NCI-H446 (cell line): ENCODE measurements at regions not wholly inside any gene's neighbourhood (a gene's known extent, or its start where the extent isn't known, plus 50 kb on each side); places are given as distances from the start of the nearest gene placed in this dataset.
"Not testable (repeated sequence)": the region's sequence is repeated elsewhere in the genome, so short reads cannot be mapped to it uniquely, and the experiment has no call there.

Source experiments
- DNase-seq, 2 experiments: peaks; one replicate each; lab custom pipeline; 2025; lab: John Stamatoyannopoulos, UW

DNA sequence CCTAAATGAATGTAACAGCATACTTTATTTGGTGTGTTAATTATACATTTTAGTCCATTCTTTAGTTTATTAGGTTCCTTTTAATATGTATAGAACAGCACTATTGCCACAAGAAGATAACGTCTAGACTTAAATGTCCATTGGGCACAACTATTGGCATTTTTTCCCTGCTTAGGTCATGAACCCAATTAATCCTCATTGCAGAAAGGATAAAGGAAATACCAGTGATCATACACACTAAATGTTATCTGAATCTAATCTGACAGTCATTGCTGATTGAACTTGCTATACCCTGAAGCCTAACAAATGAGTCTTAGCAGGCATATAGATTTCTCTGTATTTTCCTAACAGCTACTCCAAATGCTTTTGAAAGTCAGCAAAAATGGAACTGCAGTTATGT lies 2250.0 kb upstream of the AGA start:
- no peak for DNase-seq

DNA sequence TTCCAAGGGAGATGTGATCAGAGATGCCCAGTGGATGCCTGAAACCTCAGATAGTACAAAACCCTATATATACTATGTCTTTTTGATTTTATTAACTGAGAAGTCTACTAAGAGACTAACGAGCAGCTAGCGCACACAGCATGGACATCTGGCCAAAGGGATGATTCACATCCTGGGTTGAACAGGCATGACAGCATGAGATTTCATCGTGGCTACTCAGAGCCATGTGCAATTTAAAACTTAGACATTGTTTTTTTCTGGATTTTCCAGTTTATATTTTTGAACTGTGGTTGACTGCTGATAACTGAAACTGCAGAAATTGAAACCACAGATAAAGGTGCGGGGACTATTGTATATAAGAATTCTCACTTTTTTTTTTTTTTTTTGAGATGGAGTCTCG lies 2252.9 kb upstream of the AGA start:
- DNase-seq: no peak

DNA sequence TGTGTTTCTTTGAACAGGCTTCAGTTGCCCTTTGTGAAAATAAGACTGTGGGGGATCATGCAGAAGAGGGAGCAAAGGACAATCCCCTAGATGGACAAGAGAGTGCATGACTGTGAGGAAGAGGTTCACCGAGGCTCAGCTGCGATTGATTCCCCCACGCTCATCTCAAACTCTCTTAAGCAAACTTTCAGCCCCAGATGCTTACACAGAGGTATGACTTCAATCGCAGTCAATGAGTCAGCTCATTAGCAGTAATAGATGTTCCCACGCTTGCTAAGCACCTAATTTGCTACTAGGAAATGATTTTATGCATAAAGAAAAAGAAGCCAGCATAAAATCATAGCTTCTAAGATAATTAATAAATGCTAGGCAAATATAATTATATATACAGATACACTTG lies 2256.1 kb upstream of the AGA start:
- DNase-seq: no peak

DNA sequence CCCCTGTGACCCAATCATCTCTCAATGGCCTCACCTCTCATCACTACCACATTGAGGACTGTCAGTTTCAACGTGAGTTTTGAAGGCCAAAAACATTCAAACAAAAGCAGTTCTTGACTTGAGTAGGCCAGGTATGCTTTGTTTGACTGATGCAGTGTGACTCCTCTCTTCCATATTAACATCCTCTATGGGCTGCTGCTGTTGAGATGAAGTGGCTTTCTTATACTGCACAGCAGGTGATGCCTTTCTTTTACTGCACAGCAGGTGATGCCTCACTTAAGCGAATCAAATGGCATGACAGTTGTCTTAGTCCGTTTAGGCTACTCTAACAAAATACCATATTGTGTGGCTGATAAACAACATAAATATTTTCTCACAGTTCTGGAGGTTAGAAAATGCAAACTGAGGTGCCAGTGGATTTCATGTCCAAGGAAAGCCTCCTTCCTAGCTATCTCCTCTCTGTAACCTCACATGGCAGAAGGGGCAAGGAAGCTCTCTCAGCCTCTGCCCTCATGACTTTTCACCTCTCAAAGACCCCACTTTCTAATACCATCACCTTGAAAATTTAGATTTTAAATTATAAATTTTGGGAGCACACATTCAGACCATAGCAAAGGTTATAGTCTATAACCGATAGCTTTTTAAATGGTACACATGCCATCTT lies 2267.9 kb upstream of the AGA start:
- DNase-seq: no peak

DNA sequence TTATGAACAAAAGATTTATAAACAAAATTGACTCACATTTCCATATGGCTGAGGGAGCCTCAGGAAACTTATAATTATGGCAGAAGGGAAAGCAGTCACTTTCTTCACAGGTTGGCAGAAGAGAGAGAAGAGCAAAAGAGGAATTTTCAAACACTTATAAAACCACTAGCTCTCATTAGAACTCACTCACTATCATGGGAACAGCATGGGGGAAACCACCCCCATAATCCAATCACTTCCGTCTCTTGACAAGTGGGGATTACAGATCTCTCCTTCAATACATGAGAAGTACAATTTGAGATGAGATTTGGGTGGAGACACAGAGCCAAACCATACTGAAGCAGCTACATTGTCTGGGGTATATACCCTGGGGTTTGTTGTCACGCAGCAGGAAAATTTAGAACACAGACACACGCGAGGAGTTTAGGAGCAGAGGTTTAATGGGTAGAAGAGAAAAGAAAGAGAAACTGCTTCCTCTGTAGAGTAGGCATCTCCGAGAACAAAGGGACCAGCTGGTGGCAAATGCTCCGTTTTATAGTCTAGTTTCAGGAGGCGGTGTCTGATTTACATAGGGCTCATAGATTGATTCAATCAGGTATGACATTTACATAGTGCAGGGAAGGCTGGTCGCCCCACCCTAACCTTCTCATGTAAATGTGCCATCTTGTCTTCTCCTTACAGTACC lies 2277.7 kb upstream of the AGA start:
- DNase-seq: no peak

DNA sequence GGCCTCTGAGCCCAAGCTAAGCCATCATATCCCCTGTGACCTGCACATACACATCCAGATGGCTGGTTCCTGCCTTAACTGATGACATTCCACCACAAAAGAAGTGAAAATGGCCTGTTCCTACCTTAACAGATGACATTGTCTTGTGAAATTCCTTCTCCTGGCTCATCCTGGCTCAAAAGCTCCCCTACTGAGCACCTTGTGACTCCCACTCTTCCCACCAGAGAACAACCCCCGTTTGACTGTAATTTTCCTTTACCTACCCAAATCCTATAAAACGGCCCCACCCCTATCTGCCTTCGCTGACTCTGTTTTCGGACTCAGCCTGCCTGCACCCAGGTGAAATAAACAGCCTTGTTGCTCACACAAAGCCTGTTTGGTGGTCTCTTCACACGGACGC lies 2284.3 kb upstream of the AGA start:
- DNase-seq: not testable (repeated sequence)

DNA sequence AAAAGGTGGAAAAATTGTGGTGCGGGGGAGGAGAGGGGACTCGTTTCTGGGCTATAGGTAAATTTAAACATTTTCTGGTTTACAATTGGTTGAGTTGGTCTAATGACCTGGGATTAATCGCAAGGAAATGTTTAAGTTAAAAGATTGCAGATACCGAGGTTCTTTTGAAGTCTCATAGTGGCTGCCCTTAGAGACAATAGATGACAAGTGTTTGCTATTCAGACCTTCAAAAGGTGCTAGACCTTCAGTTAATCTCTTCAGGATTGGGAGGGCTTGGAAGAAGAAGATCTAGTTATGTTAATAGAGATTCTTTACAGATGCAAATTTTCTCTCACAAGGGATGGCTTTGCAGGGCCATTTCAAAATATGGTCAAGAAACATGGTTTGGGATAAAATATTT lies 2286.1 kb upstream of the AGA start:
- no peak for DNase-seq

DNA sequence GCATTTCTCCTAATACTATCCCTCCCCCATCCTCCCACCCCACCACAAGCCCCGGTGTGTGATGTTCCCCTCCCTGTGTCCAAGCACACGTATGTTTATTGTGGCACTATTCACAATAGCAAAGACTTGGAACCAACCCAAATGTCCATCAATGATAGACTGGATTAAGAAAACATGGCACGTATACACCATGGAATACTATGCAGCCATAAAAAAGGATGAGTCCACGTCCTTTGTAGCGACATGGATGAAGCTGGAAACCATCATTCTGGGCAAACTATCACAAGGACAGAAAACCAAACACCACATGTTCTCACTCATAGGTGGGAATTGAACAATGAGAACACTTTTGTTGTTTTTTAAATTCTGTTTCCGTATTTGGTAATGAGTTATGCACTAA lies 2294.6 kb upstream of the AGA start:
- DNase-seq: not testable (repeated sequence)

DNA sequence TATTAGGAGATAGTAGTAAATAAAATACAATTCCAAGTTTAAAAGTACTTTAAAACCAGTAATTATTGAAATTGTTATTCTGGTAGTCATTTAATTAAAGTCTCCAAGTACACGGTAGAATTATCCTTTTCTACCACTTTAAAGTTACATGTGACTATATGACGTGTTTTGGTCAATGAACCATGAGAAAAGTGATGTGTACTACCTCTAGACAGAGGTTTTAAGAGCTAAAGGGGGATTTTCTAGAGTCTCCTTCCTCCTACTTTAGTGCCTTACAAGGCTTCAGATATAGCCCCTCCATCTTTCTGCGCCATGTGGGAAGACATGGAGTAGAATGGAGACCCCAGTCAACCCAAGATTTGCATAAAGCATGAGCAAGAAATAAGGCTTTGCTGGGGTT lies 2296.6 kb upstream of the AGA start:
- DNase-seq: no peak

DNA sequence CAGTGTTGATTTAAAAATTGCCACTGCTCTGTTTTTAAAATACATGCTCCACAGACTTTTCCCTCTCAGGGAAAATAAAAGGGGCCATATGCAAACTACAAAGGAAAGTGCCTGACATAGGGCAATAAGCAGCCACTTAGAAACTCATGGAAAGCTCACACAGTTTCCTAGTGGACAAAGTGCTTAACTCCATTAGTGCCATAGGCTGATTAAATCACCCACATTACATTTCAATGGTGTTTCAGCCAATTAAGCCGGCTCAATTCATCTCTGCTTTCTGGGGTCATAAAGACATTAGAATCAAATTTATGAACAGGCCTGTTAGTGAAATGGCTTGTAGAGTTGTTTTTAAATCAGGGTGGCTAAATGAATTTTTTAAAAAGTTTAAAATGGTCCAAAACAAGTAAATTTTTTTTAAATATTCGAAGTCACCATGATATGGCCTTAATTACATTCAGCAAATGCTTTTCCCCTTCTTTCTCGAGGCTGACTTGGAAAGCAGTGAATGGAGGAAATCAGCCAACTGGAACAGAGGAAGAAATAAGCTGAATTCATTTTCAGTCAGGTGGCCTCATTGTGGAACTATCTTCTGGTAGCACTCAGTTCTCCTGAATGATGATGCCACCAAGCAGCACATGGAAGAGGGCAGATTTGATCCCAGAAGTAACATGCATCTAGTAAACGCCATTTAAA lies 2305.1 kb upstream of the AGA start:
- DNase-seq: no peak

DNA sequence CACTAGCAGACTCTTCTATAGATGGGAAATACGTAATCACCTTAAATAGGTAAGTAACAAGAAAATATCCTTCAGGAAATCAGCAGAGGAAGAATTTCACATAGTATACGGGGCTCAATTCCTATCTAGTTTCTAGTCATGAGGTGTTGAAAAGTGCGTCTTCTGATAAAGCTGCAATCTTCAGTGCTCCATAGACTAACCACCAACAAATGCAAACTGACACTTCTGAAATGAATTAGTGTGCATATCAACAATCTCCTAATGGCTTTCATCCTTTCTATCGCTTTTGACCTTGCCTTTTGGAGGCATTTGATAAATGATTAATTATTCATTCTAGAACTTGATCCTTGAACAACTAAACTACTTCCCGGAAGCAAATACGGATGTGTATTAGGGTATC lies 2306.6 kb upstream of the AGA start:
- no peak for DNase-seq

DNA sequence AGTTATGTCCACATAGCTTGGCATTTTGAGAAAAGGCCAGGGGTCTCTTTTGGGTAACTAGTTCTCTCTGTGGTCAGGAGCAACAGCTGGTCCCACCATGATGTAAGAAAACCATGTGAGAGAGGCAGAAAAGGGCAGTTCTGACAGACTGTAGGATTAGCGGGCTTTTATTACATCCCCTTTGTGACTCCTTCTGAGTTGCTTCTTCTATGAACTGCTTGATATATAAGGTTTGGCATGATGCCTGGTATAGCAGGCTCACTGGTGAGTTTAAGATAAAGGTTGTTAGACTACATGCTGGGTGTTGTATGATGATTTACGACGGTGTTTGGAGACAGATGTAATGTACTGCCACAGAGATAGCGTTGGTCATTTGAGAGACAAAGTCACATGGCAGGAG lies 2308.1 kb upstream of the AGA start:
- DNase-seq: no peak

DNA sequence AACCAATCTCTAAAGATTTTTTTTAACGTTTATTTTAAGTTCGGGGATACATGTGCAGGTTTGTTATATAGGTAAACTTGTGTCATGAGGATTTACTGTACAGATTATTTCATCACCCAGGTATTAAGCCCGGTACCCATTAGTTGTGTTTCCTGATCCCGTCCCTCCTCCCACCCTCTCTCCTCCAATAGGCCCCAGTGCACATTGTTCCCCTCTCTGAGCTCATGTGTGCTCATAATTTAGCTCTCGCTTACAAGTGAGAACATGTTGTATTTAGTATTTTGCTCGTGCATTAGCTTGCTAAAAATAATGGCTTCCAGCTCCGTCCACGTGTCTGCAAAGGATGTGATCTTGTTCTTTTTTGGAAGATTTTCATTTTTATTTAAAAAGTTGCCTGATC lies 2309.4 kb upstream of the AGA start:
- no peak for DNase-seq

DNA sequence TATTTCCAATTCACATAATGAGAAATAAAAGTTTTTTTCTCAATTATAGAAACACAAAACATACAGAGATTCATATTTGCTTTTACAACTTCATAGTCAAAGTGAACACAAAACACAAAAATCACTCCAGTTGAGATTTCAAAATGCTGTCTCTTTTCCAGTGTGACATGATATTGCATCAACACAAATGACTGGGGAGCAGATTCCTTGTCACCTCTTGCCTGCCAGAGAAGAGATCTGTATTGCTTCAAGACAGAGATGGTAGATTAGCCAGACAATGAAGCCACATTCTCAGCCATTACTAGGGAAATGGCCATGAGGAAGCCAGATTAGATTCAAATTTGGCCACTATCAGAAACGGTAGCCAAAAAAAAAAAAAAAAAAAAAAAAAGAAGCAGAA lies 2313.1 kb upstream of the AGA start:
- no peak for DNase-seq

DNA sequence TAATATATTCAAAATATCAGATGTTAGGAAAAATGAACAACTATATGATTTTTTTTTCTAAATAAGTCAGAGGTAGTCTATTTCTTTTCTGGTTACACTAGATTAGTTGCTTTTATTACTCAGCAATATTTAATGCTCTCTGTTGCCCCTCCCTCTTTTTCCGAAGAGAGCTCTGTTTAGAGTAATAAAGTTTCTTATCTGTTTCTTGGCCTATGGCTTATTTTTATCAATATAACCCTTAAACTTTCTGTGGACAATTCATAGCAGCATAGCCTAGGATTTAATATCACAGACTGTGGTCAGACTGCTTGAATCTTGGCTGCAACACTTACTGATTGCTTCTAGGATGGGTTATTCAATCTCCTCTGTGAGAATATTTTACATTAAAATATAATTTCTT lies 2315.4 kb upstream of the AGA start:
- DNase-seq: no peak

DNA sequence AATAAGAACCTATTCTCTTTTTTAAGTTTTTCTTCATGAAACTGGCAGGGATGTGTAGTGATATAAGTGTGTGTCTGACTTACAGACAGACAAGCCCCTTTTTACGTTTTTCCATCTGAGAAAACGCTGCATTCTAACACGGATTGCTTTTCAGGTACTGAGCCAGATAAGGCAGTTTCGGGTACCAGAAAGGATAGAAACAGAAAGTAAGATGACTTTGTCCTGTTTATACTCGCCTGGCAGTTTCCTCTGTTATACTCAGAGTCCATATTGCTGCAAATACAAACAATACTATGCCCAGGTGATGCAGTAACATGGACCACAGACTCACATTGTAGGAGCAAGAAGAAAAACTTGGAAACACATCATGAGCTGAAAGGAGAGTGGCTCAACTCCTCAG lies 2320.6 kb upstream of the AGA start:
- DNase-seq: no peak

DNA sequence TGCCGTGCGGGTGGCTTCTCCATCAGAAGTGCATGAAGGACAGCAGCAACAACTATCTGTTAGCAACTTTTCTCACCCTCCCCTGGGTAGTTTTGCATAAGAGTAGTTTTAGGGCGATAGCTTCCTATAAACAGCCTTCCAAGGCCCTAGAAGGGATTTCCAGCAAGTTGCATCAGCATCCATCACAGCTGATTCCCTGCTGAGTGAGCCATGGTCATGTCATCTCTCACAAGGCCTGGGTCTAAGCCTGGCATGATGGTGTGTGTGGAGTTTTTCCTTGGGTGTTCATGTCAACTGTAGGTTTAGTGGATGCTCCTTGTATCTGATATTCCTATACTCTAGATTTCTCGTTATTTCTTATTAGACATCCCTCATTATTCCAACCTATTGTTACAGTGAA lies 2324.7 kb upstream of the AGA start:
- DNase-seq: no peak

DNA sequence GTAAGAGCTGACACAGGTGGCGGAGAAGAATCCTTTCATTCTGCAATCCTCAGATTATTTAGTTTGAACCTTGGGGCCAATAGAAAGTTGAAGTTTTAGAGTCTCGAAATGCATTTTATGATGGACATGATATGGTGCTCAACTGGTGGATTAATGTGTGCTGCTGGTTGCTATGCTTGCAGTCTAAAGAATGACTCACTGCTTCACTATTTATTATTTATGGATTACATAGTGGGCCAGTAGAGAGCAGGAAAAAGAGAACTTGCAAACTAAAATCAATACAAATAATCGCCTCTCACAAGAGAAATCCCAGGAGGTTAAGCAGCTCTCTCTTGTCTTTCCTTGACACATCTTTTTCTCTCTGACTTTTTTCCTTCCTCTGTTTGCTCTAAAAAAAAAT lies 2326.8 kb upstream of the AGA start:
- DNase-seq: no peak

DNA sequence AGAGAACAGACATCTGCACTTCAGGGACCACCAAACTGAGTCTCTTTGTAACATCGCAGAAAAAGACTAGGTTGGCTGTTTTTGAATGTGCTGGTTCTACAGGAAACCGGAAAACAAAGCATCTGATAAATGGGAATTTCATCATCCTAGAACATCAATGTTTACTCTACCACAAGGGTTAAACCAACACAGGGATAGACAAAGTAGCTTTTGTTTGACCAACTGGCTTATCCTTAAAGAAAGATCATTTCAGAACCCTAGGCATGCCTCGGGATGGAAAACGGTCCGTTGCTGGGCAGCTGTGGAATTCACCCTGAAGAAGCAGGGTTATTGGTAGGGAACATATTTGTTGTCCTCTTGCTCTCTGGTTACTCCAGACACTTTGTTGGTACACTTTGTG lies 2355.5 kb upstream of the AGA start:
- DNase-seq: no peak

DNA sequence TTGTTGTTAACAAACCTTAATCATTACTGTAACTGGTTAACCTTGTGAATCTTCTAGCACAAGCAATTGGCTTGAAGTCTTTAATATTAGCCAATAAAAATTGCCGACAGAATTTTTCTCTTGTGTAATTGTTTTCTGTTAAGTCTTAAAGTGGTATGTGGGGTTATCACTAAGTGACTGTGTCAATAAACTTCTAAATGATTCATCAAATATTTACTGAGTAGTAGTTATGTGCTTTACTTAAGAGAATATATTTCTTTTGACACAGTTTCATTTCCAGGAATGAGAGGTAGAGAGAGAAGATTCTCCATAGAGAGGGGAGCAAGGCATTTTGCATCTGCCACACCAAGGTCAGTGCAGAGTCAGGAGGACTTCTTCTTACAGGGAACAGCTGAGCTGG lies 2361.6 kb upstream of the AGA start:
- no peak for DNase-seq

DNA sequence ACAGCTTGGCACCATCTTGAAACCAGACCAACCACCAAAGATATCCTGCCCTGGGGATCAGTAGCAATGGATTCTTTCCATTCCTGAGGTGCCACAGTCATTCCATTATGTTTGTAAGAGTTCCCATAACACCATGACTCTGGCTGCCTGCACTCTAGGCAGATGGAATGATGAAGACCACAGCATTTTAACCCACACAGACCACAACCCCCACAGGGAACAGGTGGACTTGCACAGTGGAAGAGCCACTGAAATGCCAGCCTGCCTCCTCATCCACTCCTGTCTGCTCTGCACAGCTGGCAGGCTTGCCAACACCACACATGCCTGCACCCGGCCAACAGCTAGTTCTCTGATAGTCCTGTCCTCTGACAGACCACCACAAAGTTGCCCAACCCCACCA lies 2362.2 kb upstream of the AGA start:
- no peak for DNase-seq

DNA sequence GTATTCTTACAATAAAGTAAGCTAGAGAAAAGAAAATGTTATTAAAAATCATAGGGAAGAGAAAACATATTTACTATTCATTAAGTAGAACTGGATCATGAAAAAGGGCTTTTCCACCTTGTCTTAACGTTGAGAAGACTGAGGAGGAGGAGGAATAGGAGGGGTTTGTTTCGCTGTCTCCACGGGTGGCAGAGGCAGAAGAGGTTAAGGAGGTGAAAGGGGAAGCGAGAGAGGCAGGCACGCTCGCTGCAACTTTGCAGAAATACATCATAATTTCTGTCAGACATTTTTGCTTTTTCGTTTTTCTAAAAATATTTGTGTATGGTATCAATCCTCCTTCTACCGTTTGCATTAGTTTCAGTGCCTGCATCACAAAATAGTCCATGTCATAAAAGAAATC lies 2375.1 kb upstream of the AGA start:
- no peak for DNase-seq

DNA sequence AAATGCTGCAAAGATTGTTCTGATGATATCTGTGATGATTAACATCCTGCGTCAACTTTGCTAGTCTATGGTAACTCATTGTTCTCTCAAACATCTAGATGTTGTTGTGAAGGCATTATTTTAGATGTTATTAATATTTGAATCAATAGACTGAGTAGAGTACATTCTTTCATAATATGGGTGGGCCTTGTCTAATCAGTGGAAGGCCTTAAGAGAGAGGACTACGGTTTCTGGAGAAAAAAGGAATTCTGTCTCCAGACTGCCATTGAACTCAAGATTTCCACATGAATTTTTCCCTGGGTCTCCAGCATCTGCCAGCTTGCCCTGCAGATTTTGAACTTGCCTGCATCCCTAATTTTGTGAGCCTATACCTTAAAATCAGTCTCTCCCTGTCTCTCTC lies 2381.1 kb upstream of the AGA start:
- DNase-seq: no peak

DNA sequence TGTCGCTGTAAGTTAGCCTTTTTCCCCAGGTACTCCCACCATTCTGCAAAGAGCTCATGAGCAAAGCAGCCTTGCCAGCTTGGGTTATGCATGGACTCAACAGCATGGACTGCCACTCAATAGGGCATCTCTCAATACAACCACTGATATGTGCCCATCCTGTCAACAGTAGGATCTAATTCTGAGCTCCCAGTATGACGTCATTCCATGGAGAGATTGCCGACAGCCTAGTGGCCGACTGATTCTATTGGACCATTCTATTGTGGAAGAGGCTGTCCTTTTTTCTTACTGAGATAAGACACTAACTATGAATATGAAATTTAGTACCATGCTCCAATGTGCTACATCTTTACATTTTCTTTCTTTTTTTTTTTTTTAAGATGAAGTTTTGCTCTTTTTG lies 2389.0 kb upstream of the AGA start:
- no peak for DNase-seq
